Subcutaneous abdominal adipose tissue (tissue), 5 donors: ENCODE measurements at regions not wholly inside any gene's neighbourhood (a gene's known extent, or its start where the extent isn't known, plus 50 kb on each side); places are given as distances from the start of the nearest gene placed in this dataset.

Experiments
- H3K27ac ChIP-seq: one replicate; pipeline ENCODE4 v1.7.0; 2013; ENCODE audit warnings: low read depth, mild to moderate bottlenecking, inconsistent platforms, low read length, moderate library complexity
- H3K27me3 ChIP-seq, 5 donors: one replicate each; pipeline ENCODE4 v1.7.0; 2013; ENCODE audit warnings: low read length in 5 of 5, inconsistent platforms in 1 of 5; ENCODE audit not compliant: control insufficient read depth in 5 of 5, insufficient read depth in 4 of 5
- H3K36me3 ChIP-seq, 5 donors: one replicate each; pipeline ENCODE4 v1.7.0; 2013; ENCODE audit warnings: low read length in 5 of 5; ENCODE audit not compliant: control insufficient read depth in 5 of 5, insufficient read depth in 5 of 5
- H3K4me1 ChIP-seq, 5 donors: one replicate each; pipeline ENCODE4 v1.7.0; 2013; ENCODE audit warnings: low read length in 5 of 5, mild to moderate bottlenecking in 3 of 5, moderate library complexity in 1 of 5; ENCODE audit not compliant: control insufficient read depth in 5 of 5, insufficient read depth in 5 of 5
- H3K4me3 ChIP-seq, 5 donors: one replicate each; pipeline ENCODE4 v1.7.0; 2013; ENCODE audit warnings: low read length in 5 of 5, low read depth in 1 of 5
- H3K9ac ChIP-seq, 5 donors: one replicate each; pipeline ENCODE4 v1.7.0; 2013; ENCODE audit warnings: low read length in 5 of 5, mild to moderate bottlenecking in 4 of 5, moderate library complexity in 3 of 5
- H3K9me3 ChIP-seq, 5 donors: one replicate each; pipeline ENCODE4 v1.7.0; 2013; ENCODE audit warnings: low read length in 5 of 5; ENCODE audit not compliant: control insufficient read depth in 5 of 5
- donor health status: healthy.
- donor health status: healthy.
- donor health status: healthy.
- donor health status: healthy.
- donor health status: healthy.

GRCh38 chr17:70961341-70961740 is 792.0 kb downstream of the KCNJ2 start:
- no peak overlapping the region for H3K4me3 ChIP-seq
- H3K27me3 ChIP-seq: no peaks in the 10 kb centered on the region
- peaks cover 0 to 3% (median 0%) of the 10 kb centered on the region in 5 donors for H3K9me3 ChIP-seq
- no peaks in the 10 kb centered on the region for H3K36me3 ChIP-seq
- H3K4me1 ChIP-seq: no peaks in the 10 kb centered on the region
- no peak overlapping the region for H3K27ac ChIP-seq
- no peak overlapping the region for H3K9ac ChIP-seq

- Histone ChIP-seq H3K9ac (no peak overlapping the region), H3K36me3 (no peaks in the 10 kb centered on the region), H3K4me1 (no peaks in the 10 kb centered on the region), H3K27ac (no peak overlapping the region), H3K9me3 (peaks cover 0 to 5% (median 3%) of the 10 kb centered on the region in 5 donors), H3K27me3 (no peaks in the 10 kb centered on the region), H3K4me3 (no peak overlapping the region)
These were observed 799.0 kb downstream of the KCNJ2 start for GRCh38 chr17:70968302-70968701.

- no peak overlapping the region for H3K4me3 ChIP-seq
- H3K4me1 ChIP-seq: no peaks in the 10 kb centered on the region
- peaks cover 0 to 5% (median 3%) of the 10 kb centered on the region in 5 donors for H3K9me3 ChIP-seq
- no peaks in the 10 kb centered on the region for H3K36me3 ChIP-seq
- H3K9ac ChIP-seq: no peak overlapping the region
- no peaks in the 10 kb centered on the region for H3K27me3 ChIP-seq
- no peak overlapping the region for H3K27ac ChIP-seq
These were observed 800.2 kb downstream of the KCNJ2 start for GRCh38 chr17:70969521-70970034.

GRCh38 chr17:70976447-70976846 is 807.1 kb downstream of the KCNJ2 start:
- Histone ChIP-seq H3K27me3 (no peaks in the 10 kb centered on the region), H3K36me3 (no peaks in the 10 kb centered on the region), H3K9me3 (peaks cover 0 to 11% (median 0%) of the 10 kb centered on the region in 5 donors), H3K27ac (no peak overlapping the region), H3K4me1 (no peaks in the 10 kb centered on the region), H3K4me3 (no peak overlapping the region), H3K9ac (no peak overlapping the region)

GRCh38 chr17:70984873-70985272 is 815.5 kb downstream of the KCNJ2 start:
- Histone ChIP-seq H3K9me3 (peaks cover 4 to 25% (median 12%) of the 10 kb centered on the region in 5 donors), H3K36me3 (no peaks in the 10 kb centered on the region), H3K4me3 (no peak overlapping the region), H3K27ac (no peak overlapping the region), H3K4me1 (no peaks in the 10 kb centered on the region), H3K9ac (no peak overlapping the region), H3K27me3 (no peaks in the 10 kb centered on the region)

- Histone ChIP-seq H3K9me3 (peaks cover 4 to 25% (median 12%) of the 10 kb centered on the region in 5 donors), H3K4me1 (no peaks in the 10 kb centered on the region), H3K27ac (no peak overlapping the region), H3K36me3 (no peaks in the 10 kb centered on the region), H3K27me3 (no peaks in the 10 kb centered on the region), H3K4me3 (no peak overlapping the region), H3K9ac (no peak overlapping the region)
These were observed 818.6 kb downstream of the KCNJ2 start for GRCh38 chr17:70987867-70988340.

- Histone ChIP-seq H3K27me3 (no peaks in the 10 kb centered on the region), H3K9me3 (peaks cover 4 to 25% (median 12%) of the 10 kb centered on the region in 5 donors), H3K27ac (no peak overlapping the region), H3K36me3 (no peaks in the 10 kb centered on the region), H3K9ac (no peak overlapping the region), H3K4me1 (no peaks in the 10 kb centered on the region), H3K4me3 (no peak overlapping the region)
These were observed 819.3 kb downstream of the KCNJ2 start for GRCh38 chr17:70988622-70989021.

GRCh38 chr17:70989280-70989679 is 819.9 kb downstream of the KCNJ2 start:
- peaks cover 4 to 18% (median 12%) of the 10 kb centered on the region in 5 donors for H3K9me3 ChIP-seq
- no peak overlapping the region for H3K9ac ChIP-seq
- no peak overlapping the region for H3K4me3 ChIP-seq
- H3K27me3 ChIP-seq: no peaks in the 10 kb centered on the region
- no peaks in the 10 kb centered on the region for H3K36me3 ChIP-seq
- no peak overlapping the region for H3K27ac ChIP-seq
- no peaks in the 10 kb centered on the region for H3K4me1 ChIP-seq

GRCh38 chr17:70994194-70994593 is 824.9 kb downstream of the KCNJ2 start:
- Histone ChIP-seq H3K27me3 (no peaks in the 10 kb centered on the region), H3K9me3 (peaks cover 0 to 7% (median 0%) of the 10 kb centered on the region in 5 donors), H3K27ac (no peak overlapping the region), H3K4me3 (no peak overlapping the region), H3K4me1 (no peaks in the 10 kb centered on the region), H3K9ac (no peak overlapping the region), H3K36me3 (no peaks in the 10 kb centered on the region)

- H3K9me3 ChIP-seq: peaks cover 0 to 7% (median 0%) of the 10 kb centered on the region in 5 donors
- no peak overlapping the region for H3K4me3 ChIP-seq
- no peaks in the 10 kb centered on the region for H3K27me3 ChIP-seq
- no peaks in the 10 kb centered on the region for H3K4me1 ChIP-seq
- H3K36me3 ChIP-seq: no peaks in the 10 kb centered on the region
- no peak overlapping the region for H3K27ac ChIP-seq
- H3K9ac ChIP-seq: no peak overlapping the region
These were observed 826.7 kb downstream of the KCNJ2 start for GRCh38 chr17:70995997-70996396.
